ENCODE measurements at regions not wholly inside any gene's neighbourhood (a gene's known extent, or its start where the extent isn't known, plus 50 kb on each side); places are given as distances from the start of the nearest gene placed in this dataset.
"Not testable (repeated sequence)": the region's sequence is repeated elsewhere in the genome, so short reads cannot be mapped to it uniquely, and the experiment has no call there.

GRCh38 chr13:18964942-18965341 is 216.7 kb downstream of the TUBA3C start:
- TF ChIP-seq CTCF (conservative IDR thresholded peaks at IDR 0.05) (no peak), ZFX (IDR thresholded peaks at IDR 0.05) (no peak)
- no peak overlapping the region for H3K27ac ChIP-seq

GRCh38 chr13:18963684-18964083 is 217.9 kb downstream of the TUBA3C start:
- not testable (repeated sequence) for H3K27ac ChIP-seq

GRCh38 chr13:18962168-18962734 is 219.4 kb downstream of the TUBA3C start:
- TF ChIP-seq ZFX (IDR thresholded peaks at IDR 0.05) (no peak), CTCF (conservative IDR thresholded peaks at IDR 0.05) (no peak)

DNA sequence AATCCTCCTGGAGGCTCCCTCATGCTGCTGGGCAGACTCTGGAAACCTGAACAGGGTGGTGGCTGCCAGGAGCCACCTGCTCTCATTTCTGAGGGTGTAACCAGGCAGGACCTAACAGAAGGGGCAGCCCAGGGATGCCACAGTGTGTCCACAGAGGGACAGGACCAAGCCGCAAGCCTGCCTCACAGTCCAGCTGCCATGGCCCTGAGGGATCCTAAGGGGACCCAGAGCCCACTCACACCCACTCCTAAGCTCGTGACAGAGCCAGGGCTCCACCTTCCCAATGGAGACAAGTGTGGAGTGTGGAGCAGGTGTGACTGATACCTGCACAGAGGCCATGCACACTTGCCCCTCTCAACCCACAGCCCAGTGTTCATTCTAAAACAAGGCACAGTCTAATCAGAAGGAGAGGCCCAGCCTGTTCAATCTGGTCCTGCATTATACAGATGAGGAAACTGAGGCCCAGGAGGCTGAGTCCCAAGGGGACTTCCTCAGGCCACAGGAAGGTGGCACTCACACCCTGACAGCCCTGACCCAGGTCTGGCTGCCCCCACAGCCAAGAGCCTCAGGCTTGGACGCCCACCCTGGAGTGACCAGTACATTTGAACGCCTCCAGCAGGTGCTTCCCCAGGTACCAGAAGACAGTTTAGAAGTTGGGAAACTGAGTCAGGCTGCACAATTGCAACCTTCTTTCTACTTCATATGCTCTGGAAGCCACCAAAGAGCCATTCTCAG is 220.1 kb downstream of the TUBA3C start:
- TF ChIP-seq ZFX (IDR thresholded peaks at IDR 0.05) (no peak), CTCF (conservative IDR thresholded peaks at IDR 0.05) (no peak)
- H3K27ac ChIP-seq: no peak overlapping the region

More at GRCh38 chr13:18962168-18962734, 219.4 kb downstream of the TUBA3C start:
- H3K27ac ChIP-seq: no peak overlapping the region

GRCh38 chr13:18960637-18961227 is 220.9 kb downstream of the TUBA3C start:
- TF ChIP-seq ZFX (IDR thresholded peaks at IDR 0.05): no peak
- TF ChIP-seq CTCF (conservative IDR thresholded peaks at IDR 0.05): no peak
- no peak overlapping the region for H3K27ac ChIP-seq

DNA sequence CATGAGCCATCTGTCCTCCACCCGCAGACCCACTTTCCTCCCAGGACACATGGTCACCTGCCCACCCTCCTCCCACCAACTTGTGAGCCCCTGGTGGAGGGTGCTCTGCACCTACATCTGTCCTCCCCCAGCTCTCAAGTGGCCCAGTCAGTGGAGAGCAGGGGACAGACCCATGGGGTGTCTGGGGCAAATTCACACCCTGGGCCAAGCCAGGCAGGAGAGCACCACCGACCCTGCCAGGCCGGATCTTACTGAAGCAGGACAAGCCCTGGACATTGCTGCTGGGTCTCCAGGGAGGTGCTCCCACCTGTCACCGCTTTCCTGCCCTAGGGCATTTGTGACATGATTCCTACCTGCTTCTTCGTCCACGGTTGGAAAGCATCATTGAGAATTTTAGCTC is 221.6 kb downstream of the TUBA3C start:
- TF ChIP-seq ZFX (IDR thresholded peaks at IDR 0.05): no peak
- TF ChIP-seq CTCF (conservative IDR thresholded peaks at IDR 0.05): no peak

GRCh38 chr13:18959229-18959628 is 222.4 kb downstream of the TUBA3C start:
- no peak overlapping the region for H3K27ac ChIP-seq
- TF ChIP-seq ZFX (IDR thresholded peaks at IDR 0.05): no peak
- no peak for TF ChIP-seq CTCF (conservative IDR thresholded peaks at IDR 0.05)

More for the DNA sequence above, 221.6 kb downstream of the TUBA3C start:
- H3K27ac ChIP-seq: no peak overlapping the region
